Rectal smooth muscle tissue (tissue), 1 donor: ENCODE measurements at regions not wholly inside any gene's neighbourhood (a gene's known extent, or its start where the extent isn't known, plus 50 kb on each side); places are given as distances from the start of the nearest gene placed in this dataset.
"Not testable (repeated sequence)": the region's sequence is repeated elsewhere in the genome, so short reads cannot be mapped to it uniquely, and the experiment has no call there.

Experiments used
- H3K27ac ChIP-seq: one replicate; pipeline ENCODE4 v1.7.0; 2013; ENCODE audit warnings: low read depth, low read length, inconsistent platforms
- H3K27me3 ChIP-seq: one replicate; pipeline ENCODE4 v1.7.0; 2013; ENCODE audit warnings: low read length; ENCODE audit not compliant: control insufficient read depth, insufficient read depth
- H3K36me3 ChIP-seq: one replicate; pipeline ENCODE4 v1.7.0; 2013; ENCODE audit warnings: low read length; ENCODE audit not compliant: control insufficient read depth, insufficient read depth
- H3K4me1 ChIP-seq: one replicate; pipeline ENCODE4 v1.7.0; 2013; ENCODE audit warnings: low read length; ENCODE audit not compliant: control insufficient read depth, insufficient read depth
- H3K4me3 ChIP-seq: one replicate; pipeline ENCODE4 v1.7.0; 2013; ENCODE audit warnings: low read length
- H3K9ac ChIP-seq: one replicate; pipeline ENCODE4 v1.7.0; 2013; ENCODE audit warnings: low read length

DNA sequence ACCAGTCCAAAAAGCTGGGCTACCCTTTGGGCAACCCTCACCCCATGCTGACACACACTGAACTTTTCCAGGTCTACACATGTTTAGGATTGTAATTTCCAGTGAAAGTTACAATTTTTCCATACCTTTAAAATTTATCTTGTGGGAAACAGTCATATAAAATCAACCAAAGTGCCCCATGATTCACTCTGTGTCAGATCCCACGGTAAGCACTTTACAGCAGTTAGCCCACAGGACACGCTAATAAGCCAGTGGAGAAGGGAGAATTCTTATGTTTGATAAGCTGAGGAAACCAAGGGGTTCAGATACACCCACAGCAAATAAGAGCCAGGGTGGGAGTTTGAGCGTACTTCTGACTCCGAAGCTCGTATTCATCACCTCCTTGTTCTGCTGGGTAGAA, 72.4 kb upstream of the TBL1X start:
- Histone ChIP-seq H3K27ac (no peak overlapping the region), H3K36me3 (no peaks in the 10 kb centered on the region), H3K4me3 (no peak overlapping the region), H3K9ac (no peak overlapping the region), H3K4me1 (no peaks in the 10 kb centered on the region), H3K27me3 (no peaks in the 10 kb centered on the region)

GRCh38 chrX:9393571-9393970, 71.3 kb upstream of the TBL1X start:
- Histone ChIP-seq H3K4me1 (no peaks in the 10 kb centered on the region), H3K9ac (no peak overlapping the region), H3K27me3 (no peaks in the 10 kb centered on the region), H3K4me3 (no peak overlapping the region), H3K27ac (no peak overlapping the region), H3K36me3 (no peaks in the 10 kb centered on the region)

DNA sequence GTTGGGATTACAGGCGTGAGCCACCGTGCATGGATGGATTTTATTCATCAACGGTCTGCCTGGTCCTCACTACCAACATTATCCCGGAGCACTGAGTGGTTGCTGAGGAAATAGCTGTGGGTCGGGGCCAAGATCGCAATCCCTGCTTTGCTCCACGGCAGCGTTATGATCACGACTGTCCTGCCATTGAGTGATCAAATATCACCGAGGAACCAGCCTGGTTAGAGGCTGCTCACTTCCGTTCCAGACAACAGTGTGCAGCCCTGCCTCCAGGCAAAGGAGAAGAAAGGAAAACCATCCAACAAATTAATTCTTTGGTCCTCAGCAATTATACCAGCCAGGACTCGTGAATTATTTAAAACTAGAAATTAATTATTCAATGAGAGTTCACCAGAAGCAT, 70.6 kb upstream of the TBL1X start:
- Histone ChIP-seq H3K9ac (no peak overlapping the region), H3K4me1 (no peaks in the 10 kb centered on the region), H3K27ac (no peak overlapping the region), H3K4me3 (no peak overlapping the region), H3K36me3 (no peaks in the 10 kb centered on the region), H3K27me3 (no peaks in the 10 kb centered on the region)

- H3K4me3 ChIP-seq: no peak overlapping the region
- H3K36me3 ChIP-seq: no peaks in the 10 kb centered on the region
- no peak overlapping the region for H3K9ac ChIP-seq
- no peaks in the 10 kb centered on the region for H3K27me3 ChIP-seq
- H3K27ac ChIP-seq: no peak overlapping the region
- no peaks in the 10 kb centered on the region for H3K4me1 ChIP-seq
Measured at GRCh38 chrX:9396930-9397329, 67.9 kb upstream of the TBL1X start.

DNA sequence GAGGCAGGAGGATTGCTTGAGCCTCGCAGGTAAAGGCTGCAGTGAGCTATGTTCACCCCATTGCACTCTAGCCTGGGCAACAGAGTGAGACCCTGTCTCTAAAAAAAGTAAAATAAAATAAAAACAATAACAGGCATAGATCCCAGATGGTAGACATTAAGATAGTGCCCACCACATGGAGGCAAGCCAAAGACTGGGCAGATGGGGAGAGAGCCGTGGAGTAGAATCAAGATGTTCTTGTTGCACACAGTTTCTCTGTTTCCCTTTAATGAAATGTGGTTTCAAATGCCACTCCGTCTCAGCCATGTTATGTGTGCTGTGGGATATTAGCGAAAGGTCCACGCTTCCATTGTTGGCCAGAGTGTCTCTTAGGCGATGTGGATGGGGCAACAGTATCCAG, 63.8 kb upstream of the TBL1X start:
- Histone ChIP-seq H3K9ac (no peak overlapping the region), H3K4me1 (no peaks in the 10 kb centered on the region)

DNA sequence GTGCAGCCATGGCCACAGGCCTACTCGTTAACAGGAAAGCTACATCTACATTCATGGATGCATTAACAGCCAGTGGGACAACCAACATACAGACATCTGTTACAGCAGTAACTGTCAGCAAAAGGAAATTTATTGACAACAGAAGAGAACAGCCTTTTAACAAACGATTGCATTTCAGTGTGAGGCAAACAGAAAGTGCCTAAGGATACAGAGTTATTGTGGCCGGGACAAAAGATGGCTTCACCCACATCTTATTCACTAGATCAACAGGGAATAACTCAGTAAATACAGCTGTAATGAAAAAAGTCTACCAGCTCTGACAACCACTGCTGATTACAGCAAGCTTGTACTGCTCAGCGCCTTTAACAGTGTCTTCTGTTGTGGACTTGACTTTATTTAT, 61.5 kb upstream of the TBL1X start:
- H3K27ac ChIP-seq: no peak overlapping the region
- no peak overlapping the region for H3K4me3 ChIP-seq
- H3K36me3 ChIP-seq: no peaks in the 10 kb centered on the region
- no peak overlapping the region for H3K9ac ChIP-seq
- H3K27me3 ChIP-seq: no peaks in the 10 kb centered on the region
- no peaks in the 10 kb centered on the region for H3K4me1 ChIP-seq

More for the DNA sequence above, 63.8 kb upstream of the TBL1X start:
- Histone ChIP-seq H3K4me3 (no peak overlapping the region), H3K36me3 (no peaks in the 10 kb centered on the region), H3K27ac (no peak overlapping the region), H3K27me3 (no peaks in the 10 kb centered on the region)

- not testable (repeated sequence) for H3K4me1 ChIP-seq, H3K9ac ChIP-seq, H3K36me3 ChIP-seq, H3K4me3 ChIP-seq, H3K27ac ChIP-seq, H3K27me3 ChIP-seq
Measured at GRCh38 chrX:9405635-9406034, 59.2 kb upstream of the TBL1X start.

- H3K27ac ChIP-seq, H3K4me1 ChIP-seq, H3K36me3 ChIP-seq, H3K27me3 ChIP-seq, H3K9ac ChIP-seq, H3K4me3 ChIP-seq: not testable (repeated sequence)
Measured at GRCh38 chrX:9410889-9411288, 54.0 kb upstream of the TBL1X start.

DNA sequence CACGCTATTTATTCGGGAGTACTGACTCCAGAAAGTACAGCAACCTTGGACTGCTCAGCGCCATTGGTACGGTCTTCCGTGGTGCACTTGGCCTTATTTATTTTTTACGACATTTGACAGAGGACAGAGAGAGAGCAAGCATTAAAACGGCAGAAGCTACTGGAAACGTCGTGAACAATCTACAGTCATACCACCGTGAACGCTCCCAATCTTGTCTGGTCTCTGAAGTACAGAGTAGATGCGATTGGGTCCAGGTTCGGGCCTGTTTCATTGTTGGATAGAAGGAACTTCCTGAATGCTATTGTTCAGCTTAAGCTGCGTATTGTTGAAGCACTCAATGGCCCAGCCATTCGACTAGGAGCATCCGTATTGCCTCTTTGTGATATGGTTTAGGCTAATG, 53.2 kb upstream of the TBL1X start:
- not testable (repeated sequence) for H3K36me3 ChIP-seq, H3K27me3 ChIP-seq, H3K9ac ChIP-seq, H3K27ac ChIP-seq, H3K4me1 ChIP-seq, H3K4me3 ChIP-seq

DNA sequence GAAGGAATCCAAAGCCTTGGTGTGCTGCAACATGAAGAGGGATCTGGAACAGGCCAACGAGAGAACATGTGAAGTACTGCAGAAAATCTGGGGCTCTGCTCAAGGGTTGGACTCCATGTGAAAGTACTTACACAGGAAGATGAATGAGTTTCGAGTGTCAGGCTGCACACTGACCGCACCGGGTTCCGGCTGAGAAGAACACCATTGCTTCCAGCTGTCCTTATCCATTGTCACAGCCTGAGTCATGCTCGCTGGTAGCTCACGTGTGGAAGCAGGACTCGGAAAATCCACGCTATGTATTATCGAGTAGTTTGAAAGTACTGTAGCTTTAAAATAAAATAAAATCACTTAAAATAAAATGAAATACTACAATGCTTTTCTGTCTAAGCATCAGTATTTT, 50.4 kb upstream of the TBL1X start:
- no peaks in the 10 kb centered on the region for H3K27me3 ChIP-seq
- no peak overlapping the region for H3K4me3 ChIP-seq
- H3K9ac ChIP-seq: no peak overlapping the region
- no peaks in the 10 kb centered on the region for H3K36me3 ChIP-seq
- H3K4me1 ChIP-seq: no peaks in the 10 kb centered on the region
- H3K27ac ChIP-seq: no peak overlapping the region
